Bronchial epithelial cell (primary cell): ENCODE measurements at regions not wholly inside any gene's neighbourhood (a gene's known extent, or its start where the extent isn't known, plus 50 kb on each side); places are given as distances from the start of the nearest gene placed in this dataset.

ENCODE experiments used
- DNase-seq: peaks from one replicate; pipeline ENCODE4 v3.0.0-alpha.2; 2010; ENCODE audit warnings: low read depth
- FAIRE-seq: peaks from 2 replicates; lab custom pipeline; 2011; peaks lifted over from hg19 to GRCh38; lab: Jason Lieb, UNC
- H3K27me3 ChIP-seq: 2 replicates; pipeline ENCODE4 v1.5.1; 2011; ENCODE audit warnings: low read length; ENCODE audit not compliant: control insufficient read depth, insufficient read depth
- H3K36me3 ChIP-seq: 2 replicates; pipeline ENCODE4 v1.5.1; 2011; ENCODE audit warnings: low read length; ENCODE audit not compliant: control insufficient read depth, insufficient read depth
- H3K4me3 ChIP-seq: 2 replicates; pipeline ENCODE4 v1.5.1; 2011; ENCODE audit warnings: mild to moderate bottlenecking, low read depth, low read length, control low read depth
- TF ChIP-seq, protein P1 (sequence below): IDR thresholded peaks from 2 replicates; pipeline ENCODE4 v1.5.1; 2011; ENCODE audit warnings: mild to moderate bottlenecking, moderate library complexity, low read length, control low read depth, inconsistent platforms; ENCODE audit not compliant: insufficient read depth, severe bottlenecking

GRCh38 chr13:99873832-99874430 is 97.6 kb downstream of the ZIC5 start:
- DNase-seq (no peak), FAIRE-seq (no peak)
- Histone ChIP-seq H3K36me3 (no peaks in the 10 kb centered on the region), H3K4me3 (no peak overlapping the region), H3K27me3 (no peaks in the 10 kb centered on the region)
- TF ChIP-seq, protein P1, sequence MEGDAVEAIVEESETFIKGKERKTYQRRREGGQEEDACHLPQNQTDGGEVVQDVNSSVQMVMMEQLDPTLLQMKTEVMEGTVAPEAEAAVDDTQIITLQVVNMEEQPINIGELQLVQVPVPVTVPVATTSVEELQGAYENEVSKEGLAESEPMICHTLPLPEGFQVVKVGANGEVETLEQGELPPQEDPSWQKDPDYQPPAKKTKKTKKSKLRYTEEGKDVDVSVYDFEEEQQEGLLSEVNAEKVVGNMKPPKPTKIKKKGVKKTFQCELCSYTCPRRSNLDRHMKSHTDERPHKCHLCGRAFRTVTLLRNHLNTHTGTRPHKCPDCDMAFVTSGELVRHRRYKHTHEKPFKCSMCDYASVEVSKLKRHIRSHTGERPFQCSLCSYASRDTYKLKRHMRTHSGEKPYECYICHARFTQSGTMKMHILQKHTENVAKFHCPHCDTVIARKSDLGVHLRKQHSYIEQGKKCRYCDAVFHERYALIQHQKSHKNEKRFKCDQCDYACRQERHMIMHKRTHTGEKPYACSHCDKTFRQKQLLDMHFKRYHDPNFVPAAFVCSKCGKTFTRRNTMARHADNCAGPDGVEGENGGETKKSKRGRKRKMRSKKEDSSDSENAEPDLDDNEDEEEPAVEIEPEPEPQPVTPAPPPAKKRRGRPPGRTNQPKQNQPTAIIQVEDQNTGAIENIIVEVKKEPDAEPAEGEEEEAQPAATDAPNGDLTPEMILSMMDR: no peak

GRCh38 chr13:99873141-99873540 is 98.4 kb downstream of the ZIC5 start:
- Histone ChIP-seq H3K4me3 (no peak overlapping the region), H3K27me3 (no peaks in the 10 kb centered on the region), H3K36me3 (no peaks in the 10 kb centered on the region)
- DNase-seq: no peak
- TF ChIP-seq, protein P1: no peak
- no peak for FAIRE-seq

DNA sequence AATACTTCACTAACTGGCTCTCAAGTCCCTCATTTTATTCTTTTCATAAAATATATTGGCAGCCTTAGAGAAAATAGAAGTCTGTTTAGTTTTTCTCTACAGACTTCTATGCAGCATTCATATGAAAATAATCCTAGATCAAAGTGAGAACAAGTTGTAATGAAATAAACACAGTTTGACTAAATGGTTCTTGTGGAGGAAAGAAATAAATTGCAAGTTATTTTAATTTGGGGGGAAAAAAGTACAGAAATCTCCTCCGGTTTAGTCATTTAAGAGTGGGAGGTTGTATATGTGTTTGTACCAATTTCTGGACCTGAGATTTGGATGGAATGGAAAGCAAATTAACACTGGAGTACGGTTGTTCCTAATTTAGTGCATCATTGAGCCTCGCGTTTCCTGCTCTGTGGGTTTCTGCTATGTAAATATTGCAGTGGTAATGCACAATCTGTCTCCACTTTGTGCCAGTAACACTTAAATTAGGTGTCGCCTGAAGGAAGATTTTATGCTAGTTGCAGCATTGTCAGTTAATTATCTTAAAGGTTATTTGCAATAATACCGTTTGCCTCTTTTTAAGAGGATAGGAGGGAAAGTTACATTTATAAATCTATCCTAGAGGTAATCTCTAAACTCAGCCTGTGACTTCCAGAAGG is 100.2 kb downstream of the ZIC5 start:
- Histone ChIP-seq H3K4me3 (no peak overlapping the region), H3K27me3 (no peaks in the 10 kb centered on the region), H3K36me3 (no peaks in the 10 kb centered on the region)
- TF ChIP-seq, protein P1: no peak
- FAIRE-seq: no peak
- no peak for DNase-seq

GRCh38 chr13:99870541-99870940 is 101.0 kb downstream of the ZIC5 start:
- FAIRE-seq (no peak), DNase-seq (no peak)
- Histone ChIP-seq H3K27me3 (no peaks in the 10 kb centered on the region), H3K36me3 (no peaks in the 10 kb centered on the region), H3K4me3 (no peak overlapping the region)
- TF ChIP-seq, protein P1: no peak

DNA sequence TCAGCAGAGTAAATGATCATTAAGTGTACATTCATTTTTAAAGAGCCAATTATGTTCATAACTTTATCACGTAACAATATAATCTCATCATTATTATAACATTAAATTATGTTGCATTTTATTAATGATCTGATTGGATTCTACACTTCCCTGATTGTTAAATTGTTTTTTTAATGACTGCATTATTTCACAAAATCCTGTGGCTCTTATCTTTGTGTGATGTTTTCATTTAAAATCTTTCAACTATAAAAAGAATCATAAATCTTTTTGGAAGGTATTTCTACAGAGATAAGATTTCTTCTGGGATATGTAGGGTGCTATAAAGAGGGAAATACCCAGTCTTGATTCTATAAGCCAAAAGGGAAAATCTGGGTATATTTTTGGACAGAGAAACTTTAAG is 101.7 kb downstream of the ZIC5 start:
- TF ChIP-seq, protein P1: no peak
- no peak for DNase-seq
- no peaks in the 10 kb centered on the region for H3K27me3 ChIP-seq
- H3K36me3 ChIP-seq: no peaks in the 10 kb centered on the region
- no peak overlapping the region for H3K4me3 ChIP-seq
- FAIRE-seq: no peak

GRCh38 chr13:99868767-99869166 is 102.8 kb downstream of the ZIC5 start:
- Histone ChIP-seq H3K4me3 (no peak overlapping the region), H3K36me3 (no peaks in the 10 kb centered on the region), H3K27me3 (no peaks in the 10 kb centered on the region)
- DNase-seq: no peak
- TF ChIP-seq, protein P1: no peak
- no peak for FAIRE-seq
